Panc1 (cell line): ENCODE measurements at regions not wholly inside any gene's neighbourhood (a gene's known extent, or its start where the extent isn't known, plus 50 kb on each side); places are given as distances from the start of the nearest gene placed in this dataset.

Experiments used
- POLR2AphosphoS5 ChIP-seq: IDR thresholded peaks from 2 replicates; pipeline ENCODE4 v1.6.1; 2012; ENCODE audit warnings: mild to moderate bottlenecking, low read depth, low read length, moderate library complexity
- SIN3A ChIP-seq: IDR thresholded peaks from 2 replicates; pipeline ENCODE4 v1.6.1; 2012; ENCODE audit warnings: low read depth, mild to moderate bottlenecking, low read length, moderate library complexity, borderline replicate concordance; ENCODE audit not compliant: insufficient read depth
- TCF7L2 ChIP-seq: IDR thresholded peaks from 2 replicates; pipeline ENCODE4 v1.6.1; 2011; ENCODE audit warnings: mild to moderate bottlenecking, low read depth, low read length, inconsistent platforms
- TF ChIP-seq, protein P1 (sequence below): fragments of 450-650 bp; IDR thresholded peaks from 2 replicates; pipeline ENCODE4 v1.5.1; 2017; ENCODE audit warnings: mild to moderate bottlenecking
- TF ChIP-seq, protein P2 (sequence below), 2 experiments: IDR thresholded peaks; 2 replicates each; pipeline ENCODE4 v1.6.1; 2011 to 2012; ENCODE audit warnings: low read depth in 2 of 2, control low read depth in 1 of 2, low read length in 1 of 2, mild to moderate bottlenecking in 1 of 2, moderate library complexity in 1 of 2; ENCODE audit not compliant: insufficient read depth in 1 of 2

DNA sequence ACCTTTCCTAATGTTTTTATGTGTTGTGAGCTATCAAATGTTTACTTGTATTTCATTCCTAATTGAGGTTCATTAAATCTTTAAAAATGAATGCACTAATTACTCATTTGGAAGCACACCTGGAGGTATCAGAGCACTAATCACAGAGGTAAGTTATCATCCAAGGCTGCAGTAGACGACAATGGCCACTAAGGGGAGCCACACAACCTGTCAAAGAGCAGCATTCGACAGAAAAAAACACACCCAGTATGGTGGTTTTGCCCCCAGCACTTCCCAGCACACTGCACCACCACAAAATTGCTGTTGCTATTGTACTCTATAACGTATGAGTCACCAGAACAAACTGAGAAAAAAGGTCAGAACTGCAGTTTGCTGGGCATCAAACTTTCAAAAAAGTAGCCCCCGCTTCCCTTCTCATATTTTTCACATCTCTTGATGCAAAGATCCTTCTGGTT, 205.9 kb upstream of the IGF1R start:
- TF ChIP-seq, protein P1, sequence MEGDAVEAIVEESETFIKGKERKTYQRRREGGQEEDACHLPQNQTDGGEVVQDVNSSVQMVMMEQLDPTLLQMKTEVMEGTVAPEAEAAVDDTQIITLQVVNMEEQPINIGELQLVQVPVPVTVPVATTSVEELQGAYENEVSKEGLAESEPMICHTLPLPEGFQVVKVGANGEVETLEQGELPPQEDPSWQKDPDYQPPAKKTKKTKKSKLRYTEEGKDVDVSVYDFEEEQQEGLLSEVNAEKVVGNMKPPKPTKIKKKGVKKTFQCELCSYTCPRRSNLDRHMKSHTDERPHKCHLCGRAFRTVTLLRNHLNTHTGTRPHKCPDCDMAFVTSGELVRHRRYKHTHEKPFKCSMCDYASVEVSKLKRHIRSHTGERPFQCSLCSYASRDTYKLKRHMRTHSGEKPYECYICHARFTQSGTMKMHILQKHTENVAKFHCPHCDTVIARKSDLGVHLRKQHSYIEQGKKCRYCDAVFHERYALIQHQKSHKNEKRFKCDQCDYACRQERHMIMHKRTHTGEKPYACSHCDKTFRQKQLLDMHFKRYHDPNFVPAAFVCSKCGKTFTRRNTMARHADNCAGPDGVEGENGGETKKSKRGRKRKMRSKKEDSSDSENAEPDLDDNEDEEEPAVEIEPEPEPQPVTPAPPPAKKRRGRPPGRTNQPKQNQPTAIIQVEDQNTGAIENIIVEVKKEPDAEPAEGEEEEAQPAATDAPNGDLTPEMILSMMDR, result peak; percentile 92
- no peak for TF ChIP-seq SIN3A
- TF ChIP-seq POLR2AphosphoS5, result no peak
- TF ChIP-seq TCF7L2, result no peak
- TF ChIP-seq, protein P2, sequence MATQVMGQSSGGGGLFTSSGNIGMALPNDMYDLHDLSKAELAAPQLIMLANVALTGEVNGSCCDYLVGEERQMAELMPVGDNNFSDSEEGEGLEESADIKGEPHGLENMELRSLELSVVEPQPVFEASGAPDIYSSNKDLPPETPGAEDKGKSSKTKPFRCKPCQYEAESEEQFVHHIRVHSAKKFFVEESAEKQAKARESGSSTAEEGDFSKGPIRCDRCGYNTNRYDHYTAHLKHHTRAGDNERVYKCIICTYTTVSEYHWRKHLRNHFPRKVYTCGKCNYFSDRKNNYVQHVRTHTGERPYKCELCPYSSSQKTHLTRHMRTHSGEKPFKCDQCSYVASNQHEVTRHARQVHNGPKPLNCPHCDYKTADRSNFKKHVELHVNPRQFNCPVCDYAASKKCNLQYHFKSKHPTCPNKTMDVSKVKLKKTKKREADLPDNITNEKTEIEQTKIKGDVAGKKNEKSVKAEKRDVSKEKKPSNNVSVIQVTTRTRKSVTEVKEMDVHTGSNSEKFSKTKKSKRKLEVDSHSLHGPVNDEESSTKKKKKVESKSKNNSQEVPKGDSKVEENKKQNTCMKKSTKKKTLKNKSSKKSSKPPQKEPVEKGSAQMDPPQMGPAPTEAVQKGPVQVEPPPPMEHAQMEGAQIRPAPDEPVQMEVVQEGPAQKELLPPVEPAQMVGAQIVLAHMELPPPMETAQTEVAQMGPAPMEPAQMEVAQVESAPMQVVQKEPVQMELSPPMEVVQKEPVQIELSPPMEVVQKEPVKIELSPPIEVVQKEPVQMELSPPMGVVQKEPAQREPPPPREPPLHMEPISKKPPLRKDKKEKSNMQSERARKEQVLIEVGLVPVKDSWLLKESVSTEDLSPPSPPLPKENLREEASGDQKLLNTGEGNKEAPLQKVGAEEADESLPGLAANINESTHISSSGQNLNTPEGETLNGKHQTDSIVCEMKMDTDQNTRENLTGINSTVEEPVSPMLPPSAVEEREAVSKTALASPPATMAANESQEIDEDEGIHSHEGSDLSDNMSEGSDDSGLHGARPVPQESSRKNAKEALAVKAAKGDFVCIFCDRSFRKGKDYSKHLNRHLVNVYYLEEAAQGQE (IDR thresholded peaks at IDR 0.05; ENCODE audit: insufficient read depth in 1 of 2, low read depth in 2 of 2, low read length in 1 of 2), result no peak
